MG63 (cell line): ENCODE measurements at regions not wholly inside any gene's neighbourhood (a gene's known extent, or its start where the extent isn't known, plus 50 kb on each side); places are given as distances from the start of the nearest gene placed in this dataset.

Experiments
- DNase-seq: peaks from one replicate; pipeline ENCODE4 v3.0.0-alpha.2; 2020
- H3K27me3 ChIP-seq: fragments of 250-450 bp; sonication (Bioruptor Pico); 2 replicates; pipeline ENCODE4 v1.5.1; 2020; ENCODE audit warnings: mild to moderate bottlenecking, moderate library complexity
- H3K36me3 ChIP-seq: fragments of 250-450 bp; sonication (Bioruptor Pico); 2 replicates; pipeline ENCODE4 v1.5.1; 2020; ENCODE audit warnings: mild to moderate bottlenecking, moderate library complexity
- H3K4me3 ChIP-seq: fragments of 250-450 bp; sonication (Bioruptor Pico); 2 replicates; pipeline ENCODE4 v1.5.1; 2020; ENCODE audit warnings: mild to moderate bottlenecking, moderate library complexity
- H3K9me3 ChIP-seq: fragments of 250-450 bp; sonication (Bioruptor Pico); 2 replicates; pipeline ENCODE4 v1.5.1; 2020; ENCODE audit warnings: mild to moderate bottlenecking, moderate library complexity

DNA sequence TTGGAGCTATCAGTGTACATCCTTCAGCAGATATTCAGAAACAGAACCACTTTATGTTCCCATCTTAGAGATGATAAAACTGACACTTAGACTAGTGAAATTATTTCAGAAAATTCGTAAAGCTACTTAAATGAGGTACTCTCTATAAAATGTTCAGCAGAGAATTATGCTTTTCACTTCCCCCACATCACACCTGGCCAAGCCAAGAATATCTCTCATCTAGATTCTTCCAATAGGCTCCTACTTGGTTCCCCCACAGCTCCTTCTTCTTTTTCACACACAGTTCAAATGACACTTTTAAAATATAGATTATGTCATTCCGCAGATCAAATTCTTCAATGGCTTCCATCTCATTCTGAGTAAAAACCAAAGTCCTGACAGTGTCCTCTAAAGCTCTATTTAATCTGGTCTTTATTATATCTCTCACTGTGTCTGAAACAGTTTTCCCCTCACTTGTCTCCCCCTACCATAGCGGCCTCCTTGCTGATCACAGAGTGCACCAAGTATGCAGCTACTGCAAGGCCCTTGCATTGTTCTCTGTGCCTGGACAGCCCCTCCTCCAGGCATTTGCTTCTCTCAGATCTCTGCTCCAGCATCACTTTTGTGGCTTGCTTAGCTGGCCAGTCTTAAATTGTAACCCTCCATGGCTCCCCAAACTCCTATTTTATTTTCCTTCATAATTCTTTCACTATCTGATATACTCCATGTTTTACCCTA is 736.8 kb upstream of the USP15 start:
- H3K27me3 ChIP-seq, result no peaks in the 10 kb centered on the region
- no peaks in the 10 kb centered on the region for H3K36me3 ChIP-seq
- H3K9me3 ChIP-seq, result no peaks in the 10 kb centered on the region
- H3K4me3 ChIP-seq, result no peak overlapping the region
- DNase-seq, result no peak

DNA sequence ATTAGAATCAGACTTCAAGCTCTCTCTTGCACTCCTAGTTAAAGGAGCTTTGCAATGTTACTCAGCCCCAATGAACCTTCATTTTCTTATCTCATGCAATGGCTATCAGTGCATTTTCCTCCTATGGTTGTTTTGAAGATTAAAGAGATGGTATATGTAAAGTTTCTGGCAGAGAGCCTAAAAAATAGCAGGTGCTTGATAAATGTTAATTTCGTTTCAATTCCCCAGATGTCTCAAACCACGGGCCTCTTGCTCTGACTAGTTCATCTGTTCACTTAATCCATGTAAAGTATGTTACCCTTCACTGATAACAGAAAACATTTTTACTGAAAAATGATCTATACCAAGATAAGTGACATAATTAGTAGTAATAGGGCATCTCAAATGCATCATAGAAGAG is 735.4 kb upstream of the USP15 start:
- no peak for DNase-seq
- no peaks in the 10 kb centered on the region for H3K27me3 ChIP-seq

DNA sequence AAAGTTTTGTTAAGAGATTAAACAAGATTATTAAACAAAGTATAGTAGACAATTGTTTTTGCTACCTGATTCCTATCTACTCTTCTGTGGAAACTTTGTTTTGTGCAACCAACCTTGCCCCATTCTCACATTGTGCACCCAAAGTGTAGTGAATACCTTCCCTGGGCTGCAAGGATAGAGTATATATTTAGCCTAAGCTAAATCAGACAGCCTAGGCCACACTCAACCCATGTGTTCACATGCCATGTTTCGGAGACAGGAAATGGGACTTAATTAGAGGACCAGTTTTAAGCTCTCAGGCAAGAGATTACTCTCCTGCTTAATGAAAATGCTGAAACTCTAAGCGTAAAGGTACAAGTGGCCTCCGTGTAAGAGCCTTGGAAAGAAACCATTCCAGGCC is 734.9 kb upstream of the USP15 start:
- H3K9me3 ChIP-seq, result no peaks in the 10 kb centered on the region
- no peak for DNase-seq
- no peaks in the 10 kb centered on the region for H3K36me3 ChIP-seq
- no peaks in the 10 kb centered on the region for H3K27me3 ChIP-seq
- H3K4me3 ChIP-seq, result no peak overlapping the region

More for the DNA sequence above, 735.4 kb upstream of the USP15 start:
- no peak overlapping the region for H3K4me3 ChIP-seq
- H3K9me3 ChIP-seq, result no peaks in the 10 kb centered on the region
- no peaks in the 10 kb centered on the region for H3K36me3 ChIP-seq

DNA sequence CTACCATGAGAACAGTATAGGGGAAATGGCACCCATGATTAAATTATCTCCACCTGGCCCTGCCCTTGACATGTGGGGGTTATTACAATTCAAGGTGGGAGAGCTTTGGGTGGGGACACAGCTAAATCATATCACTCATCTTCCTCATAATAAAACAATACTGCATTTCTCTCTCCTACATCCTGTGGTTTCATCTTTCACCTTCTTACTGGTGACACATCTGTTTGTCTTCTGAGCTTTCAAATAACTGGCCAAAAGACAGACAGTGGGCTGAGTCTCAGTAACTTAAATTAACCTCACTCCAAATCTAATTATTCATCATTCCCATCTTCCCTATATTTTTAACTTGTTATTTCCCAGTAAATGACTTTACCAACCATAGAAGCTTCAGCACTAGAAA is 729.7 kb upstream of the USP15 start:
- H3K36me3 ChIP-seq, result no peaks in the 10 kb centered on the region
- H3K9me3 ChIP-seq, result no peaks in the 10 kb centered on the region
- H3K27me3 ChIP-seq, result no peaks in the 10 kb centered on the region
- no peak for DNase-seq
- H3K4me3 ChIP-seq, result no peak overlapping the region

DNA sequence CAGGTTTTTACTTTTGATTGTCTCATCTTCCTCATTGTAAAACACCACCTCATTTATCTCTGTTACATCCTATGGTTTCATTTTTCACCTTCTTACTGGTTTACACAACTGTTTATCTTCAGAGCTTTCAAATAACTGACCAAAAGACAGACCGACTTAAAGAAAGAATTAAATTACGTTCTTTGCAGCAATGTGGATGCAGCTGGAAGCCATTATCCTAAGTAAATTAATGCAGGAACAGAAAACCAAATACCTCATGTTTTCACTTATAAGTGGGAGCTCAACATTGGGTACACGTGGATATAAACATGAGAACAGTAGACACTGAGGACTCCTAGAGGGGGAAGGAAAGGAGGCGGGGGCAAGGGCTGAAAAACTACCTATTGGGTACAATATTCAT is 729.0 kb upstream of the USP15 start:
- no peak for DNase-seq
- Histone ChIP-seq H3K27me3 (no peaks in the 10 kb centered on the region), H3K4me3 (no peak overlapping the region), H3K36me3 (no peaks in the 10 kb centered on the region), H3K9me3 (no peaks in the 10 kb centered on the region)

DNA sequence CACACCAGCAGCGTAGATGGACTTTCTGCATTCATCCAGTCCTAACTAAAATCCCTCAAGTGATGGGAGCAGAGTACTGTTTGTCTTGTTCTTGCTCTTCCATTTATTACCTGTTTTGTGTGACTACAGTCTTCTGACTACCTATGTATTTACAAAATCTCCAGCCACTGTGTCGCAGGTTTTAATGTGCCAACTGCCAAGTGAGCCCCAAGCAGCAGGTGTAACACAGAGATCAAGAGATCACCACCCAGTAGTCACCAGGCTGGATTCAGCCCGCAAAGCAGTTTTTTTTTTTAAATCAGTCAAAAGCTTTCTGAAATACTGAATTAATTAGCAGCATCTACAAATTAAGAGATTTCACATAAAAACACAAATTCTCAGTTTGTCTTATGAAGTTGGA is 724.1 kb upstream of the USP15 start:
- H3K9me3 ChIP-seq, result no peaks in the 10 kb centered on the region
- H3K27me3 ChIP-seq, result no peaks in the 10 kb centered on the region

DNA sequence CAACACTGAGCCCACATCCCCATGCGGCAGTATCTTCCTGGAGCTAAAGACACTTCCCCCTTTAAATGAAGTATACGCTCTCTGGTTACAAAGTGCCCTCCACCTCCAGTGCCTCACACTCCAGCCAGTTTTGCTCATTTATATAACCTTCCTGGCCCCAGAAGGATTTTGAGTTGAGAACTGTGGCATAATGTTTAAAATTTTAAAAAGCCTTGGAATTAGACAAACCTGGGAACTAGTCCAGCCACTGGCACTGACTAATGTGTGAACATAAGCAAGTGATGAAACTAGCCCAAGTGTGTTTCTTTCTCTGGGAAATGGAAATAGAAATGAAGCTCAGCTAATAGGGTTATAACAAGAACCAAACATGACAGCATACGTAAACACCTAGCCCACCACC is 723.7 kb upstream of the USP15 start:
- Histone ChIP-seq H3K9me3 (no peaks in the 10 kb centered on the region), H3K4me3 (no peak overlapping the region), H3K36me3 (no peaks in the 10 kb centered on the region), H3K27me3 (no peaks in the 10 kb centered on the region)
- peak; percentile 13 for DNase-seq

More for the DNA sequence above, 724.1 kb upstream of the USP15 start:
- Histone ChIP-seq H3K4me3 (no peak overlapping the region), H3K36me3 (no peaks in the 10 kb centered on the region)
- no peak for DNase-seq

DNA sequence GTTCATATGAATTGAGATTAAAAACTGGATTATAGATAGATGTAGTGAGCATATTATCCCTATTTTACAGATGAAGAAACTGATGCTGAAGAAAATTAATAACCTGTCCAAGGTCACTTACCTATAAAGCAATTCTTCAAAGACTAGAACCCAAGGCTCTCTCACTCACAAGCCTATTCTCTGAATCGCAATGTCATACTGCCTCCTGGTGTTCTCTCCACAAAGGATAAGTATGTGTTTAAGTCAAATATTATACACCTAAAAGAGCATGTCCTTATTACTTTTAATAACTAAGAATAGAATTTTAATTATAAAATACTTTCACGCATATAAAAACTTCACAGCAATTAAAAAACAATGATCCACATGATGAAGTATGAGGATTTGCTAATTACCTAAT is 721.3 kb upstream of the USP15 start:
- no peaks in the 10 kb centered on the region for H3K9me3 ChIP-seq
- DNase-seq, result no peak
- H3K27me3 ChIP-seq, result no peaks in the 10 kb centered on the region
- H3K36me3 ChIP-seq, result no peaks in the 10 kb centered on the region
- H3K4me3 ChIP-seq, result no peak overlapping the region

DNA sequence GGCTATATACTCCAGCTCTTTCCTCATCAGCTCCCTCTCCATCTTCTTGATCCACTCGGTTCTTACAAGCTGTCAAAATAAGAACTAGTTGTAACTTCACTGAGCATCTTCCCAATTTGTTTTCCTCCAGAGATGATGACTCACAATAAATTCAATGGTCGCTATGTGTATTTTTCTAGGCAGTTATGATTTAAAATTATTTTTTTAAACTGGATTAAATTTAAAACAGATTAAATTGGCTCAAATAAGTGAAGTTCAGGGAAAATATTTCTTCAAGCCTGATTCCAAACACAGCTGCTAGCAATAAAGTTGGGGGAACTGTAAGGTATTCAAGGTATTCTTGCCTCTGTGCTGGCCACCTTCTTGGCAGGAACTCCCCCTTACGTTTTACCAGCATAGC is 717.7 kb upstream of the USP15 start:
- Histone ChIP-seq H3K4me3 (no peak overlapping the region), H3K36me3 (no peaks in the 10 kb centered on the region), H3K27me3 (no peaks in the 10 kb centered on the region), H3K9me3 (no peaks in the 10 kb centered on the region)
- no peak for DNase-seq

DNA sequence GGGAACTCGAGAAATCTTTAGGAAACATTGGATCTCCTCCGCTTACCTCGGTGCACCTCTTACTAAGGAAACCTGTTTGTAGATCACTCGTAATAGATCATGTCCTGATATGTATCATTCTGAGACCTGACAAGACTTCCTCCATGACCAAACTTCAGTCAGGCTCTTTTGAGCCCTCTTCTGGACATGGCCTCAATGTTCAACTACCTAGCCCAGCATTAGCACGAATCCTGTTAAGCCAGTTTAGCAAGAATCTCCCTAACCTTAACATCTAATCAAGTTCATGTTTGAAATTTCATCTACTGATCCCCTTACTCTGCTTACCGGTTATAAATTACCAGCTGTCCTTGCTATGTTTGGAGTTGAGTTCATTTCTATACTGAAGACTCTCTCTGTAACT is 713.9 kb upstream of the USP15 start:
- H3K9me3 ChIP-seq, result no peaks in the 10 kb centered on the region
- DNase-seq, result no peak
- H3K36me3 ChIP-seq, result no peaks in the 10 kb centered on the region
- H3K4me3 ChIP-seq, result no peak overlapping the region
- no peaks in the 10 kb centered on the region; the same call in 1 of the 2 replicates for H3K27me3 ChIP-seq

DNA sequence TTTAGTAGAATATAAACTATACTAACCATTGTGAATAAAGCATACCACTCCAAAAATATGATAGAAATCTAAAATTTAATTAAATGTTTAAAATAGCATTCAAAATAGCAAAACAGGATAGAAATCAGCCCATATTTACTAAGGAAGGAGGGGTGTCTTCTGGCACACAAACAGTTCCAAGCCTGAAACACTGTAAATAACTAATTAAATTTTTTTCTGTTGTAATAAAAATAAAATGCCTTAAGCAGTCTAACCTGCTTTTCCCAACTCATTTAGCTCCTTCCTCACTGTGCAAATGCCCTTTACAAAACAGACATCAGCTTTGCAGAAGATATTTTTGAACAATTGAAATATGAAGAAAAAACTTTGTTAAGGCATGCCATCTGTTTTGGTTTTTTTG is 707.1 kb upstream of the USP15 start:
- Histone ChIP-seq H3K9me3 (no peaks in the 10 kb centered on the region), H3K36me3 (no peaks in the 10 kb centered on the region), H3K27me3 (no peaks in the 10 kb centered on the region; the same call in 1 of the 2 replicates), H3K4me3 (no peak overlapping the region)
- no peak for DNase-seq

DNA sequence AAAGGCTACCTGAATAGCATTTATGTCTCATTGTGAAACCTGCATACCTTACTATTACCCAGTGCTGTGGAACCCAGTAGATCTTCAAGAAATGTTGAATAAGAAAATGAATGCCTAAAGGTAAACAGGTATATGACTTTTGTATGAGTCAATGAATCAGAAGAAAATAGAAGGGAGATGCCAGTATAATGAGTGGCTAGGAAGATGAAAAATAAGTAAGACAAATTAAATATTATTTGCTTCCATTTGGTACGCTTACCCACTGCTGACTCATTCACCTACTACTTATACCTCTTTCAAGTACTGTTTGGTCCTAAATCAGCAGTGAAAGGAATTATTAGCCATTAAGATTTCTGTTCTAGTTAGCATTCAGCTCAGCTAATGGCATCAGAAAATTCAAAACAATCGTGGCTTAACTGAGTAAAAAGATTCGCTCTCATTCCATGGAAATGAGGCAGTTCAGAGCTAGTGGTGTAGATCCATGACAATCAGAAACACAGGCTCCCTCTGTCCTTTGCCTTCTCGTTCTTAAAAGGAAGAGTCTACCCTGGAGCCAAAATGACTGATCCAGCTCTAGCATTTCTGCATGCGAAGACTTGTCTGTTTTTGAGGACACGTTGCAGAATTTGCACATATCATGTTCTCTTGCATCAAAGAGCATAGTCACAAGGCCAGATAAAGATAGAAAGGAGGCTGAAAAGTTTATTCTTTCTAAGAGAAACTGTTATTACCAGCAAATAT is 705.8 kb upstream of the USP15 start:
- no peak for DNase-seq
- Histone ChIP-seq H3K36me3 (no peaks in the 10 kb centered on the region), H3K27me3 (no peaks in the 10 kb centered on the region; the same call in 1 of the 2 replicates), H3K4me3 (no peak overlapping the region), H3K9me3 (no peaks in the 10 kb centered on the region)

DNA sequence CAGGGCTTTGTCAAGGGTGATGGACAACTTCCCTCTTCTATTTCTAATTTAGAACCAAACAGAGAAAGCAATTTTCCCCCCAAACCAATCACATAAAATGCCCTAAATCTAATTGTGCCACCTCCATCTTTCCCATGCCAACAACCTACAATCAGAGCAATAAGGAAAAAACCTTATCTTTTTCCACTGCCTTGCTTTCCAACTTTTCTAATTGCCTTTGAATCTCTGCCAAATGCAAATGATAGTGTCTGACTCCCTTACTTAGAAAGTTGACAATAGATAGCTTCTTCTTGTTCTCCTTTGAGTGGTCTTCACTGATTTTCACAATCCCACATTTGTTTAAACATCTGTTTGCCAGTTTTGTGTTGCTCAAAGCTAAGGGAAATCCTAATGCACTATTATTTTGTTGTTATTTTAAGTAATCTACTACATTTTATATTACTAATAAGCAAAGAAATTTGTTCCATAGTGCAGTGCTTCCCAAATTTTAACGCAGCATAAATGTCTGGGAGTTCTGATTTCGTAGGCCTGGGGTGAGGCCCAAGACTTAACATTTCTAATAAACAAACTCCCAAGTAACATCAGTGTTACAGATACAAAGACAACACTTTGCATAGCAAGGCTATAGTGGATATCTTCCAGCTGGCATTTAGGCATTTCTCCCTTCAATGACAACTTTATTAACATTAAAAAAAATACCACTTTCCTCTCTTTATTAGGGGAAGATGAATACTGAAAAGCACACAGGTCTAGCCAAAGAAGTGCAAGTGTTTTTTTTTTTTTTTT is 696.3 kb upstream of the USP15 start:
- DNase-seq, result no peak
- H3K36me3 ChIP-seq, result no peaks in the 10 kb centered on the region
- H3K27me3 ChIP-seq, result no peaks in the 10 kb centered on the region
- H3K9me3 ChIP-seq, result no peaks in the 10 kb centered on the region
- no peak overlapping the region for H3K4me3 ChIP-seq

DNA sequence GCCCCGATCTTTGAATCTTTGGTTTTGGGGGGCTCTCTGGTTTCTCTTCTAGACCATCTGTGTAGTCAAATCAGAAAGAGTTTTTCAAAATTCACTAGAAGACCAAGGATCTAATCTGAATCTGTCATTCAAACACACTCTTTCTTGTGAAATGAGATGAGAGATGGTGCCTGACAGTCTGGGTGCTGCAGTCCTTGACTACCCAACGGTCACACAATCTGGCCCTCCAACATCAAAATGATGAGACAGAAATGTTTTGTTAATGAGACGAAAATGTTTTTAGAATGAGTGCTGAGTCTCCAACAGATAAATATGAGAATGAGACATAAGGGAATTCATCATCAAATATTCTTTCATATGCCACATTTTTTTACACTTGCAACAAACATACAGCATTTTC is 695.7 kb upstream of the USP15 start:
- no peak overlapping the region for H3K4me3 ChIP-seq
- H3K9me3 ChIP-seq, result no peaks in the 10 kb centered on the region
- no peak for DNase-seq

DNA sequence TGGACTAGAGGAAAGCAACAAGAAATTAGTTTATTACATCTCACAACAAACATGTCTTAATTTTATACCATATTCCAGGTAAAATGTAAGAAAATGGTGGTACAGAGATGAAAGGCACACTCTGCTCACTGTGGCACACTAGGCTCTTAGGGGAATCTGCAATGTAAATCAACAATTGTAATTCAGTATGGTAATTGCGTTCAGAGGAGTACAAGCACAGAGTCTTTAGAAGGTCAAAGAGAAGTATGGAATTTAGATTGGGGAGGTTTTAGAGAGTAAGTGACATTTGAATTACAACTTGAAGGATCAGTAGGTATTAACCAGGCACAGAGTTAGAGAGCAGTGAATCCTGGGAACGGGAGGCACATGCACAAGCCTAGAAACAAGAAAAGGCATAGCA is 694.0 kb upstream of the USP15 start:
- H3K9me3 ChIP-seq, result no peaks in the 10 kb centered on the region

More for the DNA sequence above, 695.7 kb upstream of the USP15 start:
- Histone ChIP-seq H3K36me3 (no peaks in the 10 kb centered on the region), H3K27me3 (no peaks in the 10 kb centered on the region)

DNA sequence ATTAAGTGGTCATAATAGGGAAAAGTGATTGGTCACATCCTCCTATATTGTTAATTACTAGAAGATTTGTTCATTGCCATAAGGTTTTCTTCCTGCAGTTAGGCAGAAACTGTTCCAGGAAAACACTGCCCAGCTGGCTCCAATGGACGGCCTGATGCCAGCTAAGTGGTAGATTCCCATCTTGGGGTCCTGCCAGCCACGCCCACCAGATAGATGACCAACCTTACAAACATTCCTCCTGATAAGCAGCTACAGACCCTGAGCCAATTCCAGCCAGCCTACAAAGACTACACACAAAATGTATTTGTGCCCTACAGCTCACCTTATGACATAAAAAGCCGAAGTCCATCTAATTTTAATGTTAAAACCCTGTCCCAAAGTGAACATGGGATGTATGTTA is 685.9 kb upstream of the USP15 start:
- no peaks in the 10 kb centered on the region for H3K36me3 ChIP-seq
- DNase-seq, result peak; percentile 13
- no peaks in the 10 kb centered on the region for H3K27me3 ChIP-seq
- H3K9me3 ChIP-seq, result no peaks in the 10 kb centered on the region
- H3K4me3 ChIP-seq, result no peak overlapping the region

More for the DNA sequence above, 694.0 kb upstream of the USP15 start:
- no peak overlapping the region for H3K4me3 ChIP-seq
- no peak for DNase-seq
- H3K36me3 ChIP-seq, result no peaks in the 10 kb centered on the region
- H3K27me3 ChIP-seq, result no peaks in the 10 kb centered on the region

DNA sequence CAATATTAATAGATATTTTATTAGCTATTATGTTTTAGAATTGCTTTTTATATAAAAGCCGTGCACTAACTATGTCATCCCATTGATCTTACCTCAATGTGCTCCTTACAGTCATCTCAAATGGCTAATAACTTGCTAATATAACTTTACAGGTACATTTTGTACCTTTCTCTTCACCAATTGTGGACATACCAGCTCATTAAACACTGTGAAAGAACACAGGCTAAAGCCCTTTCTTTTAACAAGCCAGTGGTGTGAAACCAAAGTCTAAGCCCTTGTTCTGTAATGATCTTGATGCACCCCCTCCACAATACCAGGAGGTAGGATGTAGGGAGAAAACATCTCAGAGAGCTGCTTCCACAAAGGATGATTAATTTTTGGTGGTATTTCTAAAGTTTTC is 675.3 kb upstream of the USP15 start:
- DNase-seq, result no peak
- Histone ChIP-seq H3K36me3 (no peaks in the 10 kb centered on the region), H3K27me3 (no peaks in the 10 kb centered on the region), H3K4me3 (no peak overlapping the region), H3K9me3 (no peaks in the 10 kb centered on the region)
